ENCODE measurements at regions not wholly inside any gene's neighbourhood (a gene's known extent, or its start where the extent isn't known, plus 50 kb on each side); places are given as distances from the start of the nearest gene placed in this dataset.

- no peaks in the 10 kb centered on the region for H3K4me1 ChIP-seq (replicated peaks; ENCODE audit: insufficient read depth)
- no peaks in the 10 kb centered on the region for H3K9me2 ChIP-seq (ENCODE audit: insufficient read depth)
- no peaks in the 10 kb centered on the region for H3K79me2 ChIP-seq (ENCODE audit: low read depth)
- DNase-seq = no peak
- POLR2A ChIA-PET (ENCODE audit: unreplicated experiment) = no interaction called here
- no peak for TF ChIP-seq EZH2 (IDR thresholded peaks at IDR 0.05; ENCODE audit: low read depth)
- TF ChIP-seq, protein P1, sequence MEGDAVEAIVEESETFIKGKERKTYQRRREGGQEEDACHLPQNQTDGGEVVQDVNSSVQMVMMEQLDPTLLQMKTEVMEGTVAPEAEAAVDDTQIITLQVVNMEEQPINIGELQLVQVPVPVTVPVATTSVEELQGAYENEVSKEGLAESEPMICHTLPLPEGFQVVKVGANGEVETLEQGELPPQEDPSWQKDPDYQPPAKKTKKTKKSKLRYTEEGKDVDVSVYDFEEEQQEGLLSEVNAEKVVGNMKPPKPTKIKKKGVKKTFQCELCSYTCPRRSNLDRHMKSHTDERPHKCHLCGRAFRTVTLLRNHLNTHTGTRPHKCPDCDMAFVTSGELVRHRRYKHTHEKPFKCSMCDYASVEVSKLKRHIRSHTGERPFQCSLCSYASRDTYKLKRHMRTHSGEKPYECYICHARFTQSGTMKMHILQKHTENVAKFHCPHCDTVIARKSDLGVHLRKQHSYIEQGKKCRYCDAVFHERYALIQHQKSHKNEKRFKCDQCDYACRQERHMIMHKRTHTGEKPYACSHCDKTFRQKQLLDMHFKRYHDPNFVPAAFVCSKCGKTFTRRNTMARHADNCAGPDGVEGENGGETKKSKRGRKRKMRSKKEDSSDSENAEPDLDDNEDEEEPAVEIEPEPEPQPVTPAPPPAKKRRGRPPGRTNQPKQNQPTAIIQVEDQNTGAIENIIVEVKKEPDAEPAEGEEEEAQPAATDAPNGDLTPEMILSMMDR (conservative IDR thresholded peaks at IDR 0.05) = no peak
- H3K4me3 ChIP-seq = no peak overlapping the region
- H2AFZ ChIP-seq = no peak overlapping the region
- H3K27ac ChIP-seq = no peak overlapping the region
- no peaks in the 10 kb centered on the region for H3K36me3 ChIP-seq (ENCODE audit: low read depth)
- intact Hi-C loops (cut with micrococcal nuclease; ENCODE audit: unreplicated experiment) = no loop called here
- CTCF ChIA-PET = no interaction called here
- BruUV-seq (replicated peaks) = no TSS peak
- H3F3A ChIP-seq (ENCODE audit: insufficient read depth, low read depth) = no peaks in the 10 kb centered on the region
- H4K20me1 ChIP-seq (ENCODE audit: insufficient read depth) = no peaks in the 10 kb centered on the region
- H3K4me2 ChIP-seq = no peak overlapping the region
- H3K9me3 ChIP-seq (ENCODE audit: insufficient read depth, low read depth) = no peaks in the 10 kb centered on the region
- H3K27me3 ChIP-seq (ENCODE audit: insufficient read depth, low read depth) = peaks cover 73% of the 10 kb centered on the region
Observed at GRCh38 chr7:51630933-51631332, 314.3 kb upstream of the COBL start.

DNA sequence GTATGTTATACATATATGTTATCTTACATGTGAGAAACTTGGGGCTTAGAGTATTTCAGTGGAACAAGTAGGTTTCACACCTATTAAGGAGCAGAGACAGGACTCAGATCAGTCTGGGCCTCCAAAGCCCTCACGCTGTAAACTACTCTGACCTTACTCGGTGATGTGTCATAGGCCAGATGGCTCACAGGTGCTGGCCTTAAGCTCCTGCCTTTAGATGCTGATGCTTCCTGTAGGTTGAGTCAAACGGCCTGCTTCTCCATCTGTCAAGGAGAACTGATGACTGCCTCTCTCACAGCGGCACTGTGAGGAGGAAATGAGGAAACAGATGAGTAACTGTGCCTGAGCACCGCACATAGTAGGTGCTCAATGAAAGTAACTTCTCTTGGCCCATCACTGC lies 312.6 kb upstream of the COBL start:
- H3K79me2 ChIP-seq (ENCODE audit: low read depth) = no peaks in the 10 kb centered on the region
- POLR2A ChIA-PET (ENCODE audit: unreplicated experiment) = no interaction called here
- no peaks in the 10 kb centered on the region for H3K36me3 ChIP-seq (ENCODE audit: low read depth)
- H2AFZ ChIP-seq = no peak overlapping the region
- H3K4me2 ChIP-seq = no peak overlapping the region
- H3K4me3 ChIP-seq = no peak overlapping the region
- H4K20me1 ChIP-seq (ENCODE audit: insufficient read depth) = no peaks in the 10 kb centered on the region
- H3K4me1 ChIP-seq (replicated peaks; ENCODE audit: insufficient read depth) = no peaks in the 10 kb centered on the region
- TF ChIP-seq, protein P1 (conservative IDR thresholded peaks at IDR 0.05) = no peak
- TF ChIP-seq EZH2 (IDR thresholded peaks at IDR 0.05; ENCODE audit: low read depth) = no peak
- intact Hi-C loops (cut with micrococcal nuclease; ENCODE audit: unreplicated experiment) = no loop called here
- H3F3A ChIP-seq (ENCODE audit: insufficient read depth, low read depth) = no peaks in the 10 kb centered on the region
- no TSS peak for BruUV-seq (replicated peaks)
- no peak for DNase-seq
- CTCF ChIA-PET = no interaction called here
- no peaks in the 10 kb centered on the region for H3K9me3 ChIP-seq (ENCODE audit: insufficient read depth, low read depth)
- H3K9me2 ChIP-seq (ENCODE audit: insufficient read depth) = no peaks in the 10 kb centered on the region
- H3K27ac ChIP-seq = no peak overlapping the region
- H3K27me3 ChIP-seq (ENCODE audit: insufficient read depth, low read depth) = peaks cover 77% of the 10 kb centered on the region

DNA sequence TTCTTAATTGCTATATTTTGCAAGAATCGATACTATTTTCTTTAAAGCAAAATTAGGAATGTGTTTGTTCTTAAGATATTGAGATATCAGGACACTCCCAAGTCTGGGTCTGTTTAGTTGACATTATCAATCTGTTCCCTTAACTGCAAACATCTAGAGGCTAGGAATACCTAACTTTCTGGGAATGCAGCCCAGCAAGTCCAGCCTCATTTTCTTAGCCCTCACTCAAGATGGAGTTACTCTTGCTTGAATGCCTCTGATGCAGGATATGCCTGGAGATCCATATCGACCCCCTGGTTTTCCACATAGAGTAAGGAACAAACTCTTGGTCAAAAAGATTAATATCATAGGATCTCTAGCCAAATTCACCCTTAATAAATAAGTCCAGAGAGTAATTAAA lies 305.3 kb upstream of the COBL start:
- H3K4me2 ChIP-seq = no peak overlapping the region
- no peak overlapping the region for H3K27ac ChIP-seq
- H3K4me3 ChIP-seq = no peak overlapping the region
- ChIA-PET CTCF (no interaction called here), POLR2A (ENCODE audit: unreplicated experiment) (no interaction called here)
- no peaks in the 10 kb centered on the region for H3K36me3 ChIP-seq (ENCODE audit: low read depth)
- H3K9me2 ChIP-seq (ENCODE audit: insufficient read depth) = no peaks in the 10 kb centered on the region
- H3K4me1 ChIP-seq (replicated peaks; ENCODE audit: insufficient read depth) = no peaks in the 10 kb centered on the region
- DNase-seq = no peak
- intact Hi-C loops (cut with micrococcal nuclease; ENCODE audit: unreplicated experiment) = no loop called here
- H2AFZ ChIP-seq = no peak overlapping the region
- no peaks in the 10 kb centered on the region for H3K9me3 ChIP-seq (ENCODE audit: insufficient read depth, low read depth)
- BruUV-seq (replicated peaks) = no TSS peak
- H3K79me2 ChIP-seq (ENCODE audit: low read depth) = no peaks in the 10 kb centered on the region
- H4K20me1 ChIP-seq (ENCODE audit: insufficient read depth) = no peaks in the 10 kb centered on the region
- H3F3A ChIP-seq (ENCODE audit: insufficient read depth, low read depth) = no peaks in the 10 kb centered on the region
- peaks cover 65% of the 10 kb centered on the region for H3K27me3 ChIP-seq (ENCODE audit: insufficient read depth, low read depth)
- TF ChIP-seq, protein P1 (conservative IDR thresholded peaks at IDR 0.05) = no peak
- TF ChIP-seq EZH2 (IDR thresholded peaks at IDR 0.05; ENCODE audit: low read depth) = no peak
